NB4 (cell line): ENCODE measurements at regions not wholly inside any gene's neighbourhood (a gene's known extent, or its start where the extent isn't known, plus 50 kb on each side); places are given as distances from the start of the nearest gene placed in this dataset.

Source experiments
- CTCF ChIP-seq: IDR thresholded peaks from one replicate; pipeline ENCODE4 v1.5.1; 2012; ENCODE audit warnings: low read depth, low read length
- MYC ChIP-seq: IDR thresholded peaks from 2 replicates; pipeline ENCODE4 v1.6.1; 2011; ENCODE audit warnings: low read depth, low read length
- POLR2A ChIP-seq: IDR thresholded peaks from 2 replicates; pipeline ENCODE4 v1.6.1; 2011; ENCODE audit warnings: mild to moderate bottlenecking; ENCODE audit not compliant: insufficient read length; ENCODE audit errors: extremely low read depth
- TF ChIP-seq, protein P1 (sequence below): IDR thresholded peaks from 2 replicates; pipeline ENCODE4 v1.6.1; 2011; ENCODE audit warnings: low read depth, low read length

DNA sequence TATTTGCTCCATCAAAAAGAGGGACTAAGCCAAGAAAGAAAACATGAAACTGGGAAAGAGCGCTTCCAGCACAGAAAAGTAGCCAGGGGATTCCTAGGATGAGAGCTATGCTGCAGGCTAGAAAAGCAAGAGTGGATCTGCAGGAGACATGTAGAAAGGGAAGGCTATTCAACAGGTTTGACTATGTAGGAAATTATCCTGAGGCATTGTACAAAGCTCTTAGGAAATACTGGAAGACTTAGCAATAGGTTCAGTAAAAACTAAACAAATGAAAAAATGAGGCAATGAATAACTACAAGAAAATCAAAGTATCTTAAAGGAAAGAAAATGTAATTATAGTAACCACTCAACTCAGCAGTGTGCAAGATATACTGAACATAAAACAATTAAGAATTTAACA, 178.7 kb upstream of the FOXN2 start:
- TF ChIP-seq CTCF: no peak
- TF ChIP-seq POLR2A: no peak
- no peak for TF ChIP-seq MYC
- TF ChIP-seq, protein P1, sequence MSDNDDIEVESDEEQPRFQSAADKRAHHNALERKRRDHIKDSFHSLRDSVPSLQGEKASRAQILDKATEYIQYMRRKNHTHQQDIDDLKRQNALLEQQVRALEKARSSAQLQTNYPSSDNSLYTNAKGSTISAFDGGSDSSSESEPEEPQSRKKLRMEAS: no peak
